IgD-negative memory B cell (primary cell): ENCODE measurements at regions not wholly inside any gene's neighbourhood (a gene's known extent, or its start where the extent isn't known, plus 50 kb on each side); places are given as distances from the start of the nearest gene placed in this dataset.
"Not testable (repeated sequence)": the region's sequence is repeated elsewhere in the genome, so short reads cannot be mapped to it uniquely, and the experiment has no call there.

Experiments
- H3K27ac Mint-ChIP-seq, 3 donors: one replicate each; pipeline ENCODE4 v1.8.0; 2020 to 2022; ENCODE audit warnings: mild to moderate bottlenecking in 3 of 3, mixed read lengths in 3 of 3, moderate library complexity in 1 of 3
- H3K27me3 Mint-ChIP-seq: one replicate; pipeline ENCODE4 v1.8.0; 2021; ENCODE audit warnings: mixed read lengths
- H3K36me3 Mint-ChIP-seq: one replicate; pipeline ENCODE4 v1.8.0; 2020; ENCODE audit warnings: mild to moderate bottlenecking, mixed read lengths
- H3K4me1 Mint-ChIP-seq, 3 donors: one replicate each; pipeline ENCODE4 v1.8.0; 2020 to 2022; ENCODE audit warnings: mixed read lengths in 3 of 3, mild to moderate bottlenecking in 1 of 3
- H3K4me3 Mint-ChIP-seq, 4 donors: one replicate each; pipeline ENCODE4 v1.8.0; 2020 to 2022; ENCODE audit warnings: mild to moderate bottlenecking in 4 of 4, mixed read lengths in 4 of 4, moderate library complexity in 3 of 4
- H3K9me3 Mint-ChIP-seq, 3 donors: one replicate each; pipeline ENCODE4 v1.8.0; 2020 to 2021; ENCODE audit warnings: mixed read lengths in 3 of 3, mild to moderate bottlenecking in 1 of 3

GRCh38 chr1:67542747-67543146, 112.5 kb upstream of the SERBP1 start:
- Mint-ChIP-seq H3K27ac (no peak overlapping the region), H3K36me3 (no peaks in the 10 kb centered on the region), H3K4me1 (peaks cover 0 to 1% (median 0%) of the 10 kb centered on the region in 3 donors), H3K4me3 (no peak overlapping the region), H3K9me3 (no peaks in the 10 kb centered on the region), H3K27me3 (peaks cover 3% of the 10 kb centered on the region)

- H3K36me3 Mint-ChIP-seq: no peaks in the 10 kb centered on the region
- H3K4me1 Mint-ChIP-seq: peaks cover 0 to 1% (median 0%) of the 10 kb centered on the region in 3 donors
- H3K27me3 Mint-ChIP-seq: no peaks in the 10 kb centered on the region
- peaks cover 0 to 3% (median 0%) of the 10 kb centered on the region in 3 donors for H3K9me3 Mint-ChIP-seq
- H3K27ac Mint-ChIP-seq: no peak overlapping the region
- no peak overlapping the region for H3K4me3 Mint-ChIP-seq
Observed at GRCh38 chr1:67544921-67545320, 114.7 kb upstream of the SERBP1 start.

- peaks cover 0 to 3% (median 0%) of the 10 kb centered on the region in 3 donors for H3K9me3 Mint-ChIP-seq
- H3K4me1 Mint-ChIP-seq: peaks cover 0 to 1% (median 0%) of the 10 kb centered on the region in 3 donors
- H3K27me3 Mint-ChIP-seq: no peaks in the 10 kb centered on the region
- H3K36me3 Mint-ChIP-seq: no peaks in the 10 kb centered on the region
- H3K27ac Mint-ChIP-seq: no peak overlapping the region
- H3K4me3 Mint-ChIP-seq: no peak overlapping the region
Observed at GRCh38 chr1:67545364-67545763, 115.2 kb upstream of the SERBP1 start.

- peaks cover 2% of the 10 kb centered on the region for H3K36me3 Mint-ChIP-seq
- peaks cover 16% of the 10 kb centered on the region for H3K27me3 Mint-ChIP-seq
- H3K27ac Mint-ChIP-seq: no peak overlapping the region
- peaks cover 0 to 8% (median 2%) of the 10 kb centered on the region in 3 donors for H3K4me1 Mint-ChIP-seq
- H3K9me3 Mint-ChIP-seq: peaks cover 0 to 3% (median 0%) of the 10 kb centered on the region in 3 donors
- no peak overlapping the region for H3K4me3 Mint-ChIP-seq
Observed at GRCh38 chr1:67551375-67551774, 121.2 kb upstream of the SERBP1 start.

GRCh38 chr1:67552336-67552759, 122.1 kb upstream of the SERBP1 start:
- Mint-ChIP-seq H3K9me3 (peaks cover 0 to 3% (median 0%) of the 10 kb centered on the region in 3 donors), H3K36me3 (peaks cover 2% of the 10 kb centered on the region), H3K27me3 (peaks cover 16% of the 10 kb centered on the region), H3K4me1 (peaks cover 0 to 8% (median 2%) of the 10 kb centered on the region in 3 donors), H3K4me3 (no peak overlapping the region), H3K27ac (no peak overlapping the region)

- H3K4me1 Mint-ChIP-seq, H3K4me3 Mint-ChIP-seq, H3K36me3 Mint-ChIP-seq, H3K9me3 Mint-ChIP-seq, H3K27ac Mint-ChIP-seq: not testable (repeated sequence)
- peaks cover 23% of the 10 kb centered on the region for H3K27me3 Mint-ChIP-seq
Observed at GRCh38 chr1:67554204-67554603, 124.0 kb upstream of the SERBP1 start.

GRCh38 chr1:67555461-67556296, 125.5 kb upstream of the SERBP1 start:
- Mint-ChIP-seq H3K4me3 (no peak overlapping the region), H3K4me1 (peaks cover 0 to 8% (median 2%) of the 10 kb centered on the region in 3 donors), H3K27ac (no peak overlapping the region), H3K36me3 (peaks cover 2% of the 10 kb centered on the region), H3K27me3 (peaks cover 26% of the 10 kb centered on the region), H3K9me3 (no peaks in the 10 kb centered on the region)

- Mint-ChIP-seq H3K4me3 (no peak overlapping the region), H3K9me3 (no peaks in the 10 kb centered on the region), H3K4me1 (peaks cover 0 to 8% (median 2%) of the 10 kb centered on the region in 3 donors), H3K27ac (no peak overlapping the region), H3K36me3 (no peaks in the 10 kb centered on the region), H3K27me3 (peaks cover 26% of the 10 kb centered on the region)
Observed at GRCh38 chr1:67556297-67556900, 126.2 kb upstream of the SERBP1 start.

GRCh38 chr1:67557696-67558448, 127.1 kb upstream of the GADD45A start:
- Mint-ChIP-seq H3K36me3 (peaks cover 2% of the 10 kb centered on the region), H3K4me3 (no peak overlapping the region), H3K27ac (no peak overlapping the region), H3K9me3 (no peaks in the 10 kb centered on the region), H3K4me1 (peaks cover 0 to 11% (median 2%) of the 10 kb centered on the region in 3 donors), H3K27me3 (peaks cover 18% of the 10 kb centered on the region)

GRCh38 chr1:67558449-67559193, 126.4 kb upstream of the GADD45A start:
- Mint-ChIP-seq H3K4me1 (peaks cover 0 to 11% (median 2%) of the 10 kb centered on the region in 3 donors), H3K36me3 (peaks cover 2% of the 10 kb centered on the region)

GRCh38 chr1:67559222-67559700, 125.7 kb upstream of the GADD45A start:
- Mint-ChIP-seq H3K36me3 (peaks cover 2% of the 10 kb centered on the region), H3K4me3 (no peak overlapping the region), H3K27ac (no peak overlapping the region), H3K27me3 (peaks cover 17% of the 10 kb centered on the region), H3K9me3 (peaks cover 0 to 6% (median 0%) of the 10 kb centered on the region in 3 donors), H3K4me1 (peaks cover 0 to 11% (median 2%) of the 10 kb centered on the region in 3 donors)

More at GRCh38 chr1:67558449-67559193, 126.4 kb upstream of the GADD45A start:
- Mint-ChIP-seq H3K4me3 (no peak overlapping the region), H3K27ac (no peak overlapping the region), H3K27me3 (peaks cover 16% of the 10 kb centered on the region), H3K9me3 (no peaks in the 10 kb centered on the region)

GRCh38 chr1:67560580-67561255, 124.3 kb upstream of the GADD45A start:
- H3K27ac Mint-ChIP-seq: no peak overlapping the region
- peaks cover 12% of the 10 kb centered on the region for H3K27me3 Mint-ChIP-seq
- H3K36me3 Mint-ChIP-seq: peaks cover 2% of the 10 kb centered on the region
- H3K9me3 Mint-ChIP-seq: peaks cover 0 to 6% (median 0%) of the 10 kb centered on the region in 3 donors
- peaks cover 0 to 8% (median 1%) of the 10 kb centered on the region in 3 donors for H3K4me1 Mint-ChIP-seq
- no peak overlapping the region for H3K4me3 Mint-ChIP-seq

- Mint-ChIP-seq H3K4me3 (no peak overlapping the region), H3K36me3 (peaks cover 2% of the 10 kb centered on the region), H3K27ac (peak overlapping the region in 1 of 3 donors; percentile 59), H3K9me3 (peaks cover 0 to 6% (median 0%) of the 10 kb centered on the region in 3 donors), H3K4me1 (peaks cover 0 to 3% (median 0%) of the 10 kb centered on the region in 3 donors), H3K27me3 (peaks cover 12% of the 10 kb centered on the region)
Observed at GRCh38 chr1:67561704-67562113, 123.3 kb upstream of the GADD45A start.

GRCh38 chr1:67563684-67564083, 121.3 kb upstream of the GADD45A start:
- H3K27ac Mint-ChIP-seq: no peak overlapping the region
- peaks cover 0 to 6% (median 0%) of the 10 kb centered on the region in 3 donors for H3K9me3 Mint-ChIP-seq
- no peak overlapping the region for H3K4me3 Mint-ChIP-seq
- peaks cover 5% of the 10 kb centered on the region for H3K27me3 Mint-ChIP-seq
- H3K4me1 Mint-ChIP-seq: peaks cover 0 to 3% (median 0%) of the 10 kb centered on the region in 3 donors
- H3K36me3 Mint-ChIP-seq: peaks cover 2% of the 10 kb centered on the region
